HEK293T (cell line): ENCODE measurements at regions not wholly inside any gene's neighbourhood (a gene's known extent, or its start where the extent isn't known, plus 50 kb on each side); places are given as distances from the start of the nearest gene placed in this dataset.

Experiments used
- CTCF ChIA-PET: fragments of 350-600 bp; formaldehyde crosslinking; extraction: SDS; loops from one replicate; lab custom pipeline; 2021; ENCODE audit warnings: antibody characterized with exemption, inconsistent platforms; lab: Yijun Ruan, JAX
- POLR2A ChIA-PET: fragments of 350-600 bp; formaldehyde crosslinking; extraction: SDS; loops from one replicate; lab custom pipeline; 2020; ENCODE audit warnings: antibody characterized with exemption, inconsistent platforms; lab: Yijun Ruan, JAX
- DNase-seq: peaks from one replicate; pipeline ENCODE4 v3.0.0; 2012; ENCODE audit warnings: mixed read lengths; ENCODE audit errors: extremely low spot score
- ARNT ChIP-seq: fragments of 450-650 bp; IDR thresholded peaks from 2 replicates; pipeline ENCODE4 v1.6.1; 2017; ENCODE audit warnings: mild to moderate bottlenecking
- BHLHE40 ChIP-seq: fragments of 450-650 bp; IDR thresholded peaks from 2 replicates; pipeline ENCODE4 v1.6.1; 2016; ENCODE audit warnings: mild to moderate bottlenecking, moderate library complexity, borderline replicate concordance
- CTBP1 ChIP-seq: fragments of 450-650 bp; IDR thresholded peaks from 2 replicates; pipeline ENCODE4 v1.6.1; 2016; ENCODE audit warnings: borderline replicate concordance
- ELF4 ChIP-seq: fragments of 450-650 bp; IDR thresholded peaks from 2 replicates; pipeline ENCODE4 v1.6.1; 2017; ENCODE audit warnings: antibody characterized with exemption
- FOXA1 ChIP-seq: fragments of 450-650 bp; IDR thresholded peaks from 2 replicates; pipeline ENCODE4 v1.6.1; 2016; ENCODE audit warnings: mild to moderate bottlenecking
- FOXK2 ChIP-seq: fragments of 450-650 bp; IDR thresholded peaks from 2 replicates; pipeline ENCODE4 v1.6.1; 2016; ENCODE audit warnings: mild to moderate bottlenecking
- FOXM1 ChIP-seq: fragments of 450-650 bp; IDR thresholded peaks from 2 replicates; pipeline ENCODE4 v1.6.1; 2017; ENCODE audit warnings: mild to moderate bottlenecking, borderline replicate concordance
- HDGF ChIP-seq: fragments of 450-650 bp; IDR thresholded peaks from 2 replicates; pipeline ENCODE4 v1.6.1; 2017; ENCODE audit warnings: antibody characterized with exemption, borderline replicate concordance
- L3MBTL2 ChIP-seq: fragments of 450-650 bp; conservative IDR thresholded peaks from 2 replicates; pipeline ENCODE4 v1.6.1; 2016; ENCODE audit warnings: mild to moderate bottlenecking
- LEF1 ChIP-seq: fragments of 450-650 bp; IDR thresholded peaks from 2 replicates; pipeline ENCODE4 v1.6.1; 2017; ENCODE audit warnings: mild to moderate bottlenecking, borderline replicate concordance
- NFRKB ChIP-seq: fragments of 450-650 bp; IDR thresholded peaks from 2 replicates; pipeline ENCODE4 v1.6.1; 2016; ENCODE audit warnings: mild to moderate bottlenecking, moderate library complexity
- SP1 ChIP-seq: fragments of 450-650 bp; IDR thresholded peaks from 2 replicates; pipeline ENCODE4 v1.6.1; 2017
- SUZ12 ChIP-seq: fragments of 450-650 bp; IDR thresholded peaks from 2 replicates; pipeline ENCODE4 v1.6.1; 2016; ENCODE audit warnings: mild to moderate bottlenecking
- TARDBP ChIP-seq: fragments of 450-650 bp; IDR thresholded peaks from 2 replicates; pipeline ENCODE4 v1.6.1; 2016
- ZNF384 ChIP-seq: fragments of 450-650 bp; IDR thresholded peaks from 2 replicates; pipeline ENCODE4 v1.6.1; 2016
- TF ChIP-seq, protein P1 (sequence below): fragments of 450-650 bp; IDR thresholded peaks from 2 replicates; pipeline ENCODE4 v1.6.1; 2016

GRCh38 chr10:124289851-124290795, 128.6 kb downstream of the OAT start:
- TF ChIP-seq L3MBTL2 (no peak), HDGF (no peak), FOXA1 (no peak), LEF1 (no peak), CTBP1 (no peak)
- ChIA-PET POLR2A (no interaction called here), CTCF (no interaction called here)
- no peak for DNase-seq

GRCh38 chr10:124288928-124289850, 129.5 kb downstream of the OAT start:
- DNase-seq: no peak
- POLR2A ChIA-PET: no interaction called here
- no peak for TF ChIP-seq HDGF
- no peak for TF ChIP-seq ARNT
- no peak for TF ChIP-seq BHLHE40
- no peak for TF ChIP-seq FOXA1
- TF ChIP-seq ELF4: no peak
- no peak for TF ChIP-seq TARDBP
- no peak for TF ChIP-seq CTBP1
- TF ChIP-seq, protein P1, sequence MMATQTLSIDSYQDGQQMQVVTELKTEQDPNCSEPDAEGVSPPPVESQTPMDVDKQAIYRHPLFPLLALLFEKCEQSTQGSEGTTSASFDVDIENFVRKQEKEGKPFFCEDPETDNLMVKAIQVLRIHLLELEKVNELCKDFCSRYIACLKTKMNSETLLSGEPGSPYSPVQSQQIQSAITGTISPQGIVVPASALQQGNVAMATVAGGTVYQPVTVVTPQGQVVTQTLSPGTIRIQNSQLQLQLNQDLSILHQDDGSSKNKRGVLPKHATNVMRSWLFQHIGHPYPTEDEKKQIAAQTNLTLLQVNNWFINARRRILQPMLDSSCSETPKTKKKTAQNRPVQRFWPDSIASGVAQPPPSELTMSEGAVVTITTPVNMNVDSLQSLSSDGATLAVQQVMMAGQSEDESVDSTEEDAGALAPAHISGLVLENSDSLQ: no peak
- no peak for TF ChIP-seq L3MBTL2
- no peak for TF ChIP-seq NFRKB
- TF ChIP-seq LEF1: no peak
- no peak for TF ChIP-seq SP1
- TF ChIP-seq FOXK2: no peak
- no peak for TF ChIP-seq ZNF384
- no peak for TF ChIP-seq FOXM1
- no peak for TF ChIP-seq SUZ12
- CTCF ChIA-PET: interaction anchor here (0.6 to 1.4 kb wide), 2 partner anchors 10 to 100 kb away, joined by 3 to 4 read pairs; no protein-coding TSS in a partner anchor

GRCh38 chr10:124288486-124288885, 130.2 kb downstream of the OAT start:
- no peak for DNase-seq
- TF ChIP-seq ELF4 (no peak), LEF1 (no peak), NFRKB (no peak), SUZ12 (no peak), HDGF (no peak), L3MBTL2 (no peak), ZNF384 (no peak), SP1 (no peak), BHLHE40 (no peak), FOXM1 (no peak), ARNT (no peak), CTBP1 (no peak), TARDBP (no peak), FOXK2 (no peak), FOXA1 (no peak)
- TF ChIP-seq, protein P1: no peak
- ChIA-PET POLR2A (no interaction called here), CTCF (interaction anchor here (0.5 to 1.4 kb wide), 2 partner anchors 9 to 1538 kb away, joined by 3 to 4 read pairs; no protein-coding TSS in a partner anchor)

DNA sequence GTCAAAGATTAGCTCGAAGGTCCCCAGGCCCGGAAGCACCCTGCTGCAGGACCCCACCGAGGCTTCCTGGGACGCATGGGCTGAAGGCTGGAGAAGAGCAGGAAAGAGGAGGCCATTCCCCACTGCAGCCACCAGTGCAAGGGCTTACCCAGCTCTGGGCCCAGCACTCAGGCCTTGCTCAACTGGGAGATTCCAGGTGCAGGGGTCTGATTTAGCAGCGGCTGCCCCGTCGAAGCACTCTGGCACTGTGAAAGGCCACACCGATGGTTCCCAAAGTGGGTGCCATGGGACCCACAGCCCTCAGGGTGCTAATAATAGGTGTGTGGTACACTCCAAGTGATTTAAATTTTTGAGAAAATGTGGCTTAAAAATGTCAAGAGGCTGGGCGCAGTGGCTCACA, 130.9 kb downstream of the OAT start:
- CTCF ChIA-PET: interaction anchor here (1.4 kb wide), 1 partner anchor 8 kb away, joined by 4 read pairs; no protein-coding TSS in a partner anchor

More for the DNA sequence above, 130.9 kb downstream of the OAT start:
- POLR2A ChIA-PET: no interaction called here
- no peak for DNase-seq
- TF ChIP-seq, protein P1: no peak
- TF ChIP-seq BHLHE40 (no peak), CTBP1 (no peak), SP1 (no peak), HDGF (no peak), ARNT (no peak), L3MBTL2 (no peak), TARDBP (no peak), LEF1 (no peak), FOXM1 (no peak), FOXK2 (no peak), ELF4 (no peak), NFRKB (no peak), ZNF384 (no peak), SUZ12 (no peak), FOXA1 (no peak)
